Spleen (tissue), 7 donors: ENCODE measurements at regions not wholly inside any gene's neighbourhood (a gene's known extent, or its start where the extent isn't known, plus 50 kb on each side); places are given as distances from the start of the nearest gene placed in this dataset.

Experiments used
- POLR2A ChIP-seq, 3 donors: fragments of 450-650 bp; IDR thresholded peaks; one replicate each; pipeline ENCODE4 v1.5.1; 2017; ENCODE audit warnings: antibody characterized with exemption in 3 of 3, mild to moderate bottlenecking in 1 of 3
- POLR2AphosphoS5 ChIP-seq, 3 donors: sonication (generic); formaldehyde crosslinking; IDR thresholded peaks; one replicate each; pipeline ENCODE4 v1.5.1; 2017; ENCODE audit warnings: antibody characterized with exemption in 3 of 3
- TF ChIP-seq, protein P1 (sequence below), 11 experiments: fragments of 200-600 bp in 7 of 11; fragments of 450-650 bp in 4 of 11; sonication (generic) in 4 of 11; IDR thresholded peaks in 8 of 11; conservative IDR thresholded peaks in 3 of 11; 1 replicate in 7 of 11; 2 replicates in 4 of 11; pipeline versions ENCODE4 v1.4.0 to v1.8.0; 2016 to 2021; ENCODE audit warnings: antibody characterized with exemption in 11 of 11, inconsistent platforms in 4 of 11, mild to moderate bottlenecking in 1 of 11
- donor health status: DM: no; HTN: no; CAD: no; lungs with moderate emphysema.
- donor health status: DM: no; HTN: no; CAD: no.
- donor health status: DM: no; HTN: no; CAD: no.

DNA sequence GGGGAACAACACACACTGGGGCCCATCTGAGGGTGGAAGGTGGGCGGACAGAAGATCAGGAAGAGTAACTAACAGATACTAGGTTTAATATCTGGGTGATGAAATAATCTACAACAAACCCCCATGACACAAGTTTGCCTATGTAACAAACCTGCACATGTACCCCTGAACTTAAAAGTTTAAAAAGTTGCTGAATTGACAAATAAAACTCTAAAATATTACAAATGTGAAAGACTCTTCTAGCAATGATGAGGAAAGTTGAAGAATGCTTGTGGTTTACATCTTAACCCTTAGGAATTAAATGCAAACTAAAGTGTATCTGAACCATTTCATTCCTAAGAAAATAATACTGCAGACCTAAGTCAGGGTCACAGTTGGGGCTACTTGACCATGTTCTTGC, 525.6 kb upstream of the CAMK1G start:
- TF ChIP-seq, protein P1, sequence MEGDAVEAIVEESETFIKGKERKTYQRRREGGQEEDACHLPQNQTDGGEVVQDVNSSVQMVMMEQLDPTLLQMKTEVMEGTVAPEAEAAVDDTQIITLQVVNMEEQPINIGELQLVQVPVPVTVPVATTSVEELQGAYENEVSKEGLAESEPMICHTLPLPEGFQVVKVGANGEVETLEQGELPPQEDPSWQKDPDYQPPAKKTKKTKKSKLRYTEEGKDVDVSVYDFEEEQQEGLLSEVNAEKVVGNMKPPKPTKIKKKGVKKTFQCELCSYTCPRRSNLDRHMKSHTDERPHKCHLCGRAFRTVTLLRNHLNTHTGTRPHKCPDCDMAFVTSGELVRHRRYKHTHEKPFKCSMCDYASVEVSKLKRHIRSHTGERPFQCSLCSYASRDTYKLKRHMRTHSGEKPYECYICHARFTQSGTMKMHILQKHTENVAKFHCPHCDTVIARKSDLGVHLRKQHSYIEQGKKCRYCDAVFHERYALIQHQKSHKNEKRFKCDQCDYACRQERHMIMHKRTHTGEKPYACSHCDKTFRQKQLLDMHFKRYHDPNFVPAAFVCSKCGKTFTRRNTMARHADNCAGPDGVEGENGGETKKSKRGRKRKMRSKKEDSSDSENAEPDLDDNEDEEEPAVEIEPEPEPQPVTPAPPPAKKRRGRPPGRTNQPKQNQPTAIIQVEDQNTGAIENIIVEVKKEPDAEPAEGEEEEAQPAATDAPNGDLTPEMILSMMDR (IDR thresholded peaks at IDR 0.05 in 8 of 11, conservative IDR thresholded peaks at IDR 0.05 in 3 of 11): no peak
- no peak for TF ChIP-seq POLR2AphosphoS5 (IDR thresholded peaks at IDR 0.05)
- no peak for TF ChIP-seq POLR2A (IDR thresholded peaks at IDR 0.05)
